B cell (primary cell): ENCODE measurements at regions not wholly inside any gene's neighbourhood (a gene's known extent, or its start where the extent isn't known, plus 50 kb on each side); places are given as distances from the start of the nearest gene placed in this dataset.
"Not testable (repeated sequence)": the region's sequence is repeated elsewhere in the genome, so short reads cannot be mapped to it uniquely, and the experiment has no call there.

Source experiments
- EZH2 ChIP-seq: IDR thresholded peaks from 2 replicates; pipeline ENCODE4 v1.6.1; 2012; ENCODE audit warnings: borderline replicate concordance, low read depth, mild to moderate bottlenecking, moderate library complexity, low read length; ENCODE audit not compliant: insufficient read depth, poor library complexity, severe bottlenecking
- TF ChIP-seq, protein P1 (sequence below): fragments of 200-600 bp; IDR thresholded peaks from one replicate; pipeline ENCODE4 v1.8.0; 2022; ENCODE audit warnings: antibody characterized with exemption, mild to moderate bottlenecking

DNA sequence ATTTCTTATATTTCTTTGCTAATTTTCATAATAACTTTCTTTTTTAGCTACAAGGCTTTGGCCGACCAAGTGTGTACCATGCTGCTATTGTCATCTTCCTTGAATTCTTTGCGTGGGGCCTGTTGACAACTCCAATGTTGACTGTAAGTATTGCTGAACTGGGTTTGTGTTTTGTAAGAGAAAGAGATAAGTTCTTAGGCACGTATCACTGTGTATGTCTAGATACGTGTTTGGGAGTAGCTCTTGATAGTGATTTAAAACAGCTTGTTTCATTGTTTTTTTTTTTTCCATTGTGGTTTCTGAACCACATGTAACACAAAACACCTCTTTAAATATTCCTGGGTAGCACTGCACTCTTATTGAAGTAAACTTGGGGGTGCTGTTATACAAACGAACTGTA, 86.7 kb upstream of the NUTM2F start:
- not testable (repeated sequence) for TF ChIP-seq EZH2
- TF ChIP-seq, protein P1, sequence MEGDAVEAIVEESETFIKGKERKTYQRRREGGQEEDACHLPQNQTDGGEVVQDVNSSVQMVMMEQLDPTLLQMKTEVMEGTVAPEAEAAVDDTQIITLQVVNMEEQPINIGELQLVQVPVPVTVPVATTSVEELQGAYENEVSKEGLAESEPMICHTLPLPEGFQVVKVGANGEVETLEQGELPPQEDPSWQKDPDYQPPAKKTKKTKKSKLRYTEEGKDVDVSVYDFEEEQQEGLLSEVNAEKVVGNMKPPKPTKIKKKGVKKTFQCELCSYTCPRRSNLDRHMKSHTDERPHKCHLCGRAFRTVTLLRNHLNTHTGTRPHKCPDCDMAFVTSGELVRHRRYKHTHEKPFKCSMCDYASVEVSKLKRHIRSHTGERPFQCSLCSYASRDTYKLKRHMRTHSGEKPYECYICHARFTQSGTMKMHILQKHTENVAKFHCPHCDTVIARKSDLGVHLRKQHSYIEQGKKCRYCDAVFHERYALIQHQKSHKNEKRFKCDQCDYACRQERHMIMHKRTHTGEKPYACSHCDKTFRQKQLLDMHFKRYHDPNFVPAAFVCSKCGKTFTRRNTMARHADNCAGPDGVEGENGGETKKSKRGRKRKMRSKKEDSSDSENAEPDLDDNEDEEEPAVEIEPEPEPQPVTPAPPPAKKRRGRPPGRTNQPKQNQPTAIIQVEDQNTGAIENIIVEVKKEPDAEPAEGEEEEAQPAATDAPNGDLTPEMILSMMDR: not testable (repeated sequence)
